GM12875 (cell line): ENCODE measurements at regions not wholly inside any gene's neighbourhood (a gene's known extent, or its start where the extent isn't known, plus 50 kb on each side); places are given as distances from the start of the nearest gene placed in this dataset.

Experiments used
- H3K4me3 ChIP-seq: one replicate; pipeline ENCODE4 v1.5.1; 2011; ENCODE audit warnings: low read depth, low read length, control low read depth
- TF ChIP-seq, protein P1 (sequence below): IDR thresholded peaks from 2 replicates; pipeline ENCODE4 v1.5.1; 2011; ENCODE audit warnings: low read depth, mild to moderate bottlenecking, control low read depth, inconsistent platforms, low read length, moderate library complexity, borderline replicate concordance; ENCODE audit not compliant: insufficient read depth

DNA sequence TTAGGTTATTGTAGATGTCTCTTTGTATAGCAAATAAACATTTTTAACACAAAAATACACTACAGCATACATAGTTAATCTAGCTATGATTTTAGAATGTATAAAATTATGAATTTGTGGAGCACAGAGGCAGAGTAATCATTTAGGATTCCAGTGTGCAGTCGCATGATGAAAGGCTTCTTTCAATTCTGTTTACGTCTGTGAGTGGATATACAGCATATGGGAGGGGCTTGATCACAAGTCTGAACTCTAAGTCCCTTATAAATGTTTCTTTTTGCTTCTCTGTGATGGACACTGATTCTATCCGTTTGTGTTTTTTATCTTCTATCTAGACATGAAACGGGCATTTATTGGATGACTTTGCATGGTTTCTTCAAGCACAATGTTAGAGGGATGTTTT lies 1239.6 kb upstream of the AGA start:
- TF ChIP-seq, protein P1, sequence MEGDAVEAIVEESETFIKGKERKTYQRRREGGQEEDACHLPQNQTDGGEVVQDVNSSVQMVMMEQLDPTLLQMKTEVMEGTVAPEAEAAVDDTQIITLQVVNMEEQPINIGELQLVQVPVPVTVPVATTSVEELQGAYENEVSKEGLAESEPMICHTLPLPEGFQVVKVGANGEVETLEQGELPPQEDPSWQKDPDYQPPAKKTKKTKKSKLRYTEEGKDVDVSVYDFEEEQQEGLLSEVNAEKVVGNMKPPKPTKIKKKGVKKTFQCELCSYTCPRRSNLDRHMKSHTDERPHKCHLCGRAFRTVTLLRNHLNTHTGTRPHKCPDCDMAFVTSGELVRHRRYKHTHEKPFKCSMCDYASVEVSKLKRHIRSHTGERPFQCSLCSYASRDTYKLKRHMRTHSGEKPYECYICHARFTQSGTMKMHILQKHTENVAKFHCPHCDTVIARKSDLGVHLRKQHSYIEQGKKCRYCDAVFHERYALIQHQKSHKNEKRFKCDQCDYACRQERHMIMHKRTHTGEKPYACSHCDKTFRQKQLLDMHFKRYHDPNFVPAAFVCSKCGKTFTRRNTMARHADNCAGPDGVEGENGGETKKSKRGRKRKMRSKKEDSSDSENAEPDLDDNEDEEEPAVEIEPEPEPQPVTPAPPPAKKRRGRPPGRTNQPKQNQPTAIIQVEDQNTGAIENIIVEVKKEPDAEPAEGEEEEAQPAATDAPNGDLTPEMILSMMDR: no peak
- no peak overlapping the region for H3K4me3 ChIP-seq

DNA sequence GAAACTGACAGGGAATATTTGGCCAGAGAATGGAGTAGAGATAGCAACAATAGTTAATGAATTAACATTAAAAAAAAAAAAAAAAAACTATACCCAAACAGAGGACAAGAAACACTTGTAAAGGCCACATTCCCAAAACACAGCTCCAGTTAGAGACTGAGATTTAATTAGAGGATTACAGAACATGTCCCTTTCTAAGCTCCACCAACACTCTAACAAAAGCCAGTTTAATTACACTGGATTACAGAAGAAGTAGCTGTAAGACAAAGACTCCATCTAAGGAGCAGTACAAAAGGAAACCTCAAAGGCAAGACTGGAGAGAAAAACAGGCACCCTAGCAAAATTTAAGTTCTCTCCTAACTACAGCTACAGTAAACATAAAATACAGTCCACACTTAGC lies 1247.7 kb upstream of the AGA start:
- TF ChIP-seq, protein P1: no peak

GRCh38 chr4:178693816-178694215 lies 1251.6 kb upstream of the AGA start:
- no peak overlapping the region for H3K4me3 ChIP-seq
- TF ChIP-seq, protein P1: no peak

More for the DNA sequence above, 1247.7 kb upstream of the AGA start:
- H3K4me3 ChIP-seq: no peak overlapping the region

GRCh38 chr4:178696515-178696914 lies 1254.3 kb upstream of the AGA start:
- H3K4me3 ChIP-seq: no peak overlapping the region
- TF ChIP-seq, protein P1: no peak

- TF ChIP-seq, protein P1: no peak
- H3K4me3 ChIP-seq: no peak overlapping the region
Observed at GRCh38 chr4:178712486-178712885, 1270.2 kb upstream of the AGA start.

- TF ChIP-seq, protein P1: no peak
- H3K4me3 ChIP-seq: no peak overlapping the region
Observed at GRCh38 chr4:178738026-178738425, 1295.8 kb upstream of the AGA start.

DNA sequence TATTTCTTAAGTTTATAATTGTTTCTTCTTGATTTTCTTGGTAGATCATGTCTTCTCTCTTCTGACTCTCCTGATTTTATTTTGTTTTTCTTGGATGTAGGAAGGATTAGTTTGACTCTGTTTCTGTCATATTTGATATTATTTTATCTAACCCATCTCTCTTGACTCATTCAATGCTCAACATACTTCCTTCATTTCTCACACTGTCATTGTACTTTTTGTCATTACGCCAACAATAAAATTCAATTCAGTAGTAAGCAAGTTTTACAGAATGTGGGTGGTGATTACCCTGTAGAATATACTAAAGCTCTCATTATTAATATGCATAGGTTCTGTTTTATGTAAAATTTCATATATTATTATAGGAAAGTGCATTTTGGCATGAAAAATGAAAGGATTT lies 1303.0 kb upstream of the AGA start:
- no peak overlapping the region for H3K4me3 ChIP-seq
- TF ChIP-seq, protein P1: no peak
